VCaP (cell line): ENCODE measurements at regions not wholly inside any gene's neighbourhood (a gene's known extent, or its start where the extent isn't known, plus 50 kb on each side); places are given as distances from the start of the nearest gene placed in this dataset.
A peak's percentile ranks its signal among the peaks of the same experiment; 100 is the strongest.

Source experiments
- H3K27ac ChIP-seq: fragments of 450-650 bp; 2 replicates; pipeline ENCODE4 v1.5.1; 2017
- TF ChIP-seq, protein P1 (sequence below): fragments of 450-650 bp; conservative IDR thresholded peaks from 2 replicates; pipeline ENCODE4 v1.5.1; 2017; ENCODE audit warnings: mild to moderate bottlenecking, moderate library complexity

DNA sequence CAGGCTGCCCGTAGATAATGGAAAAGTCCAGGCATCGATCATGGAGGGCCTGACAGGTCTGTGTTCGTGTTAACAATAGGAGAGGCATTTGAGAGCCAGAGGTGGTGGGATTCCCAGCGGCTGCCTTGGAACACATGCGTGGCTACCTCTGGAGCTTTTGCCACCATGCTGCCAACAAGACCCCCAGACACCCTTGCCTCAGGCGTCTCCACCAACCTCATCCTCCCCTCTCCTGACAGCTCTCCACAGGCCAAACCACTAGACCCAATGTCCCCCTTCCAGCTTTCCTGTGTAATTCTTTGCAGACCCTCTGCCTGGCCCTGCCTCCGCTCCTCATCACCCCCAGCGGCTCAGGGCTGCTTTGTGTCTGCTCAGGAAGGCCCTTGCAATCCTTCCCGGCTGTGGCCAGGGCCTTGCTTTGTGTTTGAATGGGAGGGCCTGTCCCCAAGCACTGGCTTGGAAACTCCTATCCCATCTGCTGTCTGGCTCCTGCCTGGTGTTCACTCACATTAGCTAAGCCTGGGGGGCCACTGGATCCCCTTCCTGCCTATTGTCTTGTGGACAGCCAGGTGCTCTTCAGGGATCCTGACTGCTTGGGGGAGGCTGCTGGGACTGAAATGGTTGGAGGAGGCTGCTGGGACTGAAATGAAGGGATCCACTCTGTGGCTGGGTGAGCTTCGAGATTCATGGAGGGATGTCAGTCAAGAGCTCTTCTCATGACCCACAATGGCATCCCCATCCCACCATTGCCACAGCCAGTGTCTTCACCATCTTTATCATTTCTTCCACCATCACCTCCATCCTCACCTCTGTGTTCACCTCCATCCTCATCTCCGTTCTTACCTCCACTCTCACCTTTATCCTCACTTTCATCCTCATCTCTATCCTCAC lies 60.8 kb upstream of the ELN start:
- no peak overlapping the region for H3K27ac ChIP-seq
- TF ChIP-seq, protein P1, sequence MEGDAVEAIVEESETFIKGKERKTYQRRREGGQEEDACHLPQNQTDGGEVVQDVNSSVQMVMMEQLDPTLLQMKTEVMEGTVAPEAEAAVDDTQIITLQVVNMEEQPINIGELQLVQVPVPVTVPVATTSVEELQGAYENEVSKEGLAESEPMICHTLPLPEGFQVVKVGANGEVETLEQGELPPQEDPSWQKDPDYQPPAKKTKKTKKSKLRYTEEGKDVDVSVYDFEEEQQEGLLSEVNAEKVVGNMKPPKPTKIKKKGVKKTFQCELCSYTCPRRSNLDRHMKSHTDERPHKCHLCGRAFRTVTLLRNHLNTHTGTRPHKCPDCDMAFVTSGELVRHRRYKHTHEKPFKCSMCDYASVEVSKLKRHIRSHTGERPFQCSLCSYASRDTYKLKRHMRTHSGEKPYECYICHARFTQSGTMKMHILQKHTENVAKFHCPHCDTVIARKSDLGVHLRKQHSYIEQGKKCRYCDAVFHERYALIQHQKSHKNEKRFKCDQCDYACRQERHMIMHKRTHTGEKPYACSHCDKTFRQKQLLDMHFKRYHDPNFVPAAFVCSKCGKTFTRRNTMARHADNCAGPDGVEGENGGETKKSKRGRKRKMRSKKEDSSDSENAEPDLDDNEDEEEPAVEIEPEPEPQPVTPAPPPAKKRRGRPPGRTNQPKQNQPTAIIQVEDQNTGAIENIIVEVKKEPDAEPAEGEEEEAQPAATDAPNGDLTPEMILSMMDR = no peak

GRCh38 chr7:73967832-73968290 lies 60.1 kb upstream of the ELN start:
- H3K27ac ChIP-seq = no peak overlapping the region
- TF ChIP-seq, protein P1 = no peak

DNA sequence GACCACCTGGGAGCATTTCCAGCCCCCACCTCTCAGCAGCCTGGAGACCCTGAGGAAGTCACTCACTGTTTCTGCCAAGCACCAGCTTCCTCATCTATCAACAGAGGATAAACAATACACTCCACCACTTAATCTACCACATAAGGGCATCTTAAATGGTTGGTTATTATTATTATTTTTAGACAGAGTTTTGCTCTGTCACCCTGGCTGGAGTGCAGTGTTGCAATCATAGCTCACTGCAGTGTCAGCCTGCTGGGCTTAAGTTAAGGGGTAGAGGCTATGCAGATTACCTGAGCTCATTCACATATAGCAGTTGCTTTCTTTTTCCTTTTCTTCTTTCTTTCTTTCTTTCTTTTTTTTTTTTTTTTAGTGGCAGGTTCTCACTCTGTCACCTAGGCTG lies 59.5 kb upstream of the ELN start:
- TF ChIP-seq, protein P1 = no peak
- H3K27ac ChIP-seq = no peak overlapping the region

- TF ChIP-seq, protein P1 = no peak
- no peak overlapping the region for H3K27ac ChIP-seq
Measured at GRCh38 chr7:73969991-73970390, 58.0 kb upstream of the ELN start.

DNA sequence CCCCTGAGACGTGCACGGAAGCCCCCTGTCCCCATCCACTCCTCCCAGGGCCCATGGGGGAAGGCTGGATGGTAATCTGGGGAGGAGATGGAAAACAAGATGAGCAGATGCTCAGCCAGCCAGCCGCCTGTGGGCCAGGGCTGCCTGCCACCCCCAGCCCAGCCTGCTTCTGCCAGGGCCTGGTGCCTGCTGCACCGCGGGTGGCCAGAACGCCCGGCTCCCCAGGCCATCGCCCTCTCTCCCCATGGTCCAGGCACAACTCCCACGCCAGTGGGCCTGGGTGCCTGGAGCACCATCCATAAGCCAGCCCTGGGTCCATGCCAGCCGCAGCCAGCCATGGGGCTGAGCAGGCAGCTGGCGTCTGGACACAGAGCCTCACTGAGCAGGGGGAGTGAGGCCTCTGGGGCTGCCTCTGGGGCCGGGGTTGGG lies 57.2 kb upstream of the ELN start:
- TF ChIP-seq, protein P1 = no peak
- no peak overlapping the region for H3K27ac ChIP-seq

GRCh38 chr7:73971322-73971703 lies 56.7 kb upstream of the ELN start:
- H3K27ac ChIP-seq = no peak overlapping the region
- TF ChIP-seq, protein P1 = no peak

- no peak overlapping the region for H3K27ac ChIP-seq
- TF ChIP-seq, protein P1 = peak; percentile 54
Measured at GRCh38 chr7:73971704-73972341, 56.1 kb upstream of the ELN start.
